ENCODE measurements at regions not wholly inside any gene's neighbourhood (a gene's known extent, or its start where the extent isn't known, plus 50 kb on each side); places are given as distances from the start of the nearest gene placed in this dataset.

- TF ChIP-seq SP2 (IDR thresholded peaks at IDR 0.05; ENCODE audit: low read length): no peak
- no peak for TF ChIP-seq FOSL1 (IDR thresholded peaks at IDR 0.05; ENCODE audit: insufficient read depth, low read depth, low read length)
- no peak for TF ChIP-seq YY1 (IDR thresholded peaks at IDR 0.05; ENCODE audit: low read depth, low read length)
- no peak for TF ChIP-seq ASH2L (IDR thresholded peaks at IDR 0.05; ENCODE audit: low read length)
Measured at GRCh38 chr12:107484230-107484629, 201.4 kb upstream of the PWP1 start (continued).

Measured in H1 (cell line).